GM12892 (cell line): ENCODE measurements at regions not wholly inside any gene's neighbourhood (a gene's known extent, or its start where the extent isn't known, plus 50 kb on each side); places are given as distances from the start of the nearest gene placed in this dataset.

Experiments used
- POLR2A ChIP-seq: IDR thresholded peaks from 2 replicates; pipeline ENCODE4 v1.6.1; 2011; ENCODE audit warnings: low read depth, low read length, control low read depth
- POLR2AphosphoS5 ChIP-seq: IDR thresholded peaks from 2 replicates; pipeline ENCODE4 v1.6.1; 2011; ENCODE audit warnings: low read depth, low read length, control low read depth
- TAF1 ChIP-seq: IDR thresholded peaks from 2 replicates; pipeline ENCODE4 v1.6.1; 2011; ENCODE audit warnings: low read depth, mild to moderate bottlenecking, control low read depth, low read length, borderline replicate concordance

- no peak for TF ChIP-seq POLR2AphosphoS5
- no peak for TF ChIP-seq POLR2A
- no peak for TF ChIP-seq TAF1
These were observed 105.3 kb upstream of the TENT5A start for GRCh38 chr6:81857812-81858211.
